A549 (cell line): ENCODE measurements at regions not wholly inside any gene's neighbourhood (a gene's known extent, or its start where the extent isn't known, plus 50 kb on each side); places are given as distances from the start of the nearest gene placed in this dataset.

Experiments
- POLR2A ChIP-seq: IDR thresholded peaks from 2 replicates; pipeline ENCODE4 v1.6.1; 2012; ENCODE audit warnings: mild to moderate bottlenecking, low read length
- RFX5 ChIP-seq: fragments of 450-650 bp; IDR thresholded peaks from 2 replicates; pipeline ENCODE4 v1.7.1; 2014; ENCODE audit warnings: antibody characterized with exemption, mild to moderate bottlenecking, moderate library complexity
- SMC3 ChIP-seq: fragments of >200 bp; sonication (Bioruptor Twin); formaldehyde crosslinking; IDR thresholded peaks from 3 replicates; pipeline ENCODE4 v1.6.1; 2018; ENCODE audit warnings: inconsistent platforms

- no peak for TF ChIP-seq RFX5
- TF ChIP-seq POLR2A: no peak
- TF ChIP-seq SMC3: no peak
Measured at GRCh38 chr2:228919808-228920207, 351.3 kb downstream of the PID1 start.
